ENCODE measurements at regions not wholly inside any gene's neighbourhood (a gene's known extent, or its start where the extent isn't known, plus 50 kb on each side); places are given as distances from the start of the nearest gene placed in this dataset.

- Histone ChIP-seq H3K9ac (replicated peaks; ENCODE audit: extremely low read depth, insufficient read depth, low read length) (no peak overlapping the region), H3K4me2 (ENCODE audit: insufficient read depth, low read length) (no peak overlapping the region), H3K27ac (ENCODE audit: insufficient read depth, low read depth, low read length) (no peak overlapping the region), H3K27me3 (ENCODE audit: control insufficient read depth in 2 of 2, insufficient read depth in 2 of 2, low read length in 2 of 2) (peaks cover 0 to 3% of the 10 kb centered on the region in 2 experiments), H3K4me3 (replicated peaks in 1 of 3; ENCODE audit: insufficient read depth in 1 of 3, low read depth in 1 of 3, low read length in 3 of 3) (no peak overlapping the region), H3K36me3 (ENCODE audit: control insufficient read depth in 2 of 2, extremely low read depth in 1 of 2, insufficient read depth in 2 of 2, low read length in 2 of 2) (no peaks in the 10 kb centered on the region), H3K4me1 (ENCODE audit: control insufficient read depth, extremely low read depth, insufficient read depth, low read length) (no peaks in the 10 kb centered on the region), H3K9me3 (replicated peaks; ENCODE audit: control insufficient read depth, insufficient read depth, low read length) (no peaks in the 10 kb centered on the region), H4K20me1 (replicated peaks; ENCODE audit: control insufficient read depth, extremely low read depth, insufficient read depth, low read length) (no peaks in the 10 kb centered on the region), H2AFZ (ENCODE audit: low read depth, low read length) (no peak overlapping the region), H3K79me2 (ENCODE audit: control insufficient read depth, insufficient read depth, low read length) (no peaks in the 10 kb centered on the region), H3K9me1 (replicated peaks; ENCODE audit: control insufficient read depth, extremely low read depth, insufficient read depth, low read length) (no peaks in the 10 kb centered on the region)
- dilution Hi-C loops (cut with MboI; ENCODE audit: extremely low pct_ligation_motif_present, low sequenced_read_pairs) (no loop called here), intact Hi-C loops (cut with micrococcal nuclease) (no loop called here)
- BruUV-seq (replicated peaks): no TSS peak
- DNase-seq (ENCODE audit: low read depth, low spot score) (no peak), FAIRE-seq (no peak)
- ChIA-PET CTCF (interaction anchor here (1.0 to 2.2 kb wide), 3 partner anchors 10 to 35 kb away, joined by 3 to 9 read pairs (median 3); no protein-coding TSS in a partner anchor), POLR2A (no interaction called here)
- TF ChIP-seq MAX (IDR thresholded peaks at IDR 0.05; ENCODE audit: insufficient read depth, insufficient read length) (no peak), CTCF (IDR thresholded peaks at IDR 0.05; ENCODE audit: extremely low read depth in 1 of 2, insufficient read depth in 1 of 2, low read depth in 1 of 2, low read length in 2 of 2) (no peak), MYC (IDR thresholded peaks at IDR 0.05; ENCODE audit: low read depth, low read length) (no peak), POLR2A (IDR thresholded peaks at IDR 0.05; ENCODE audit: low read depth, low read length) (no peak), JUN (IDR thresholded peaks at IDR 0.05; ENCODE audit: borderline replicate concordance, insufficient read depth, insufficient read length, low read depth) (no peak)
These were observed 207.9 kb upstream of the TBL1XR1 start for GRCh38 chr3:177405191-177405672.

GRCh38 chr3:177410730-177411129 is 213.4 kb upstream of the TBL1XR1 start:
- Histone ChIP-seq H3K9me3 (replicated peaks; ENCODE audit: control insufficient read depth, insufficient read depth, low read length) (no peaks in the 10 kb centered on the region), H4K20me1 (replicated peaks; ENCODE audit: control insufficient read depth, extremely low read depth, insufficient read depth, low read length) (no peaks in the 10 kb centered on the region), H3K4me3 (replicated peaks in 1 of 3; ENCODE audit: insufficient read depth in 1 of 3, low read depth in 1 of 3, low read length in 3 of 3) (no peak overlapping the region), H3K27me3 (ENCODE audit: control insufficient read depth in 2 of 2, insufficient read depth in 2 of 2, low read length in 2 of 2) (peaks cover 0 to 3% of the 10 kb centered on the region in 2 experiments), H3K4me1 (ENCODE audit: control insufficient read depth, extremely low read depth, insufficient read depth, low read length) (peaks cover 5% of the 10 kb centered on the region), H3K9ac (replicated peaks; ENCODE audit: extremely low read depth, insufficient read depth, low read length) (no peak overlapping the region), H3K36me3 (ENCODE audit: control insufficient read depth in 2 of 2, extremely low read depth in 1 of 2, insufficient read depth in 2 of 2, low read length in 2 of 2) (no peaks in the 10 kb centered on the region), H3K27ac (ENCODE audit: insufficient read depth, low read depth, low read length) (no peak overlapping the region), H3K4me2 (ENCODE audit: insufficient read depth, low read length) (no peak overlapping the region), H2AFZ (ENCODE audit: low read depth, low read length) (no peak overlapping the region), H3K9me1 (replicated peaks; ENCODE audit: control insufficient read depth, extremely low read depth, insufficient read depth, low read length) (no peaks in the 10 kb centered on the region), H3K79me2 (ENCODE audit: control insufficient read depth, insufficient read depth, low read length) (no peaks in the 10 kb centered on the region)
- DNase-seq (ENCODE audit: low read depth, low spot score): peak; percentile 62
- TF ChIP-seq JUN (IDR thresholded peaks at IDR 0.05; ENCODE audit: borderline replicate concordance, insufficient read depth, insufficient read length, low read depth): no peak
- peak; percentile 46 for TF ChIP-seq MAX (IDR thresholded peaks at IDR 0.05; ENCODE audit: insufficient read depth, insufficient read length)
- POLR2A ChIA-PET: interaction anchor here (0.6 kb wide), 1 partner anchor 360 kb away, joined by 5 read pairs; no protein-coding TSS in a partner anchor
- BruUV-seq (replicated peaks): no TSS peak
- intact Hi-C loops (cut with micrococcal nuclease): loop anchor here (5.0 kb wide), 2 partner anchors 37 to 48 kb away; no protein-coding TSS in a partner anchor
- no peak for FAIRE-seq
- CTCF ChIA-PET: interaction anchor here (0.8 to 2.3 kb wide), 8 partner anchors 10 to 368 kb away, joined by 3 to 5 read pairs (median 3); no protein-coding TSS in a partner anchor
- dilution Hi-C loops (cut with MboI; ENCODE audit: extremely low pct_ligation_motif_present, low sequenced_read_pairs): no loop called here
